Right forelimb (tissue), 1 donor: ENCODE measurements at regions not wholly inside any gene's neighbourhood (a gene's known extent, or its start where the extent isn't known, plus 50 kb on each side); places are given as distances from the start of the nearest gene placed in this dataset.
"Not testable (repeated sequence)": the region's sequence is repeated elsewhere in the genome, so short reads cannot be mapped to it uniquely, and the experiment has no call there.

Experiments
- DNase-seq: peaks from one replicate; pipeline ENCODE4 v3.0.0-alpha.2; 2018

DNA sequence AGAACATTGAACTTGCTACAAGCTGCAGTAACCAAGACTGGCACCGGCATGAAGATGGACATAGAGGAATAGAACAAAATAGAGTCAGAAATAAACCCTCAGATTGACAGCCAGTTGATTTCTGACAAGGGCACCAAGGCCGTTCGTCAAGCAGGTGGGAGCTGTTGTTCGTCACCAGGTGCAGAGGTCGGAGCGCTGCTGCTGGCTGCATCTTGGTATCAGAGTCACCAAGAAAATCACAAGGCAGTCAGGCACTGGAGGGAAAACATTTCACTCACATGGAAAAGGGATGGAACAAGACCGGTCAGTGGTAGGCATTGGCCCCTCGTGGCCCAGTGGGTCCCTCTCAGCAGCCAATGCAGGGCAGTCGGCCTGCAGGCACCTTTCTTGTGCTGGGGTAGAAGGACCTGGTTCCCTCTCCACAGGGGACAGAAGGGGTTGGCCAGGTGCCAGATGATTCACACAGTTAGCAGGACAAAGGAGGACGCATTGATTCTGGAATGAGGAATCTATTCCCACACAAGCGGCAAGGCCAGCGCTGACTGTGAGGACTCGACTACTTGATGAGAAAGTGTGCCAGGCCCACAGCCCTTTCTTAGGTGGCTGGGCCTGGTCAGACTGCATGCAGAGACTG, 115.8 kb upstream of the FGF3 start:
- no peak for DNase-seq

DNA sequence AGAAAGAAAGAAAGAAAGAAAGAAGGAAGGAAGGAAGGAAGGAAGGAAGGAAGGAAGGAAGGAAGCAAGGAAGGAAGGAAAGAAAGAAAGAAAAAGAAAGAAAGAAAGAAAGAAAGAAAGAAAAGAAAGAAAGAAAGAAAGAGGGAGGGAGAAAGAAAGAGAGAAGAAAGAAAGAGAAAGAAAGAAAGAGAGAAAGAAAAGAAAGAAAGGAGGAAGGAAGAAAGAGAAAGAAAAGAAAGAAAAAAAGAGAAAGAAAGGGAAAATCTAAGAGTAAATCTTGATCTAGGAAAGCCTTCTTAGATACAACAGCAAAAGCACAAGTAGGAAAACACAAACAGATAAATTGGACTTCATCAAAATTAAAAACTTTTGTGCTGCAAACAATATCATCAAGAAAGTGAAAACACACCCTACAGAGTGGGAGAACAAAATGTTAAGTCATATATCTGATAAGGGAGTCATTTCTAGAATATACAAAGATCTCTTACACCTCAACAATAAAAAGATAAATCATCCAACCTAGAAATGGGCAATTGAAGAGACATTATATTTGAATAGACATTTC, 116.8 kb upstream of the FGF3 start:
- DNase-seq = no peak

DNA sequence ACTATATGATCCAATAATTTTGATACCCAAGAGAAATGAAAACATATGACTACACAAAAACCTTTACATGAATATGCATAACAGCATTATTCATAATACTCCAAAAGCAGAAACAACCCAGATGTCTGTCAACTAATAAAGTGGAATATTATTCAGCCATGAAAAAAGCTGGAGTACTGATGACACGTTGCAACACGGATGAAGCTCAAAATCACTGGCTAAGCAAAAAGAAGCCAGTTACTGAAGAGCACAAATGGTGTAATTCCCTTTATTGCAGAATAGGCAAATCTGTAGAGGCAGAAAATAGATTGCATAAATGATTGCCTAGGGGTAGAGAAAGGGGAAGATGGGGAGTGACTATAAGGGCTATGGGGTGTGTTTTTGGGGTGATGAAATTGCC, 117.6 kb upstream of the FGF3 start:
- DNase-seq = no peak

DNA sequence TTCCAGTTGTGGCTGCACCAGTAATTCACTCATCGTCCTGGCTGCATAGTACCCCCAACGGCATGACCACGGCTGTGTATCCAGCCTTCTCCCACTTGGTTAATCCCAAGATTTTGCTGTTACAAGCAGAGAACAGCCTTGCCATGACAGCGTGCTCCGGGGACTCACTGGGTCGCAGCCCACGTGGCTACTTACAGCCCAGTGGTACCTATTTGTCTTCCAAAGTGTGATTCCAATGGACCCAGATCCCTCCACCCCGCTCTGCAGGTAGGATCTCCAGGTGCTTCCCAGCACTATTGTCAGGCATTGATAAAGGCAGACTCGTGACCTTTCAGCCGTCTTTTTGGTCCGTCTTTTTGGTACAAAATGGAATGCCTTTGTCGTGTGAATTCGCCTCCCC, 119.0 kb upstream of the FGF3 start:
- no peak for DNase-seq

DNA sequence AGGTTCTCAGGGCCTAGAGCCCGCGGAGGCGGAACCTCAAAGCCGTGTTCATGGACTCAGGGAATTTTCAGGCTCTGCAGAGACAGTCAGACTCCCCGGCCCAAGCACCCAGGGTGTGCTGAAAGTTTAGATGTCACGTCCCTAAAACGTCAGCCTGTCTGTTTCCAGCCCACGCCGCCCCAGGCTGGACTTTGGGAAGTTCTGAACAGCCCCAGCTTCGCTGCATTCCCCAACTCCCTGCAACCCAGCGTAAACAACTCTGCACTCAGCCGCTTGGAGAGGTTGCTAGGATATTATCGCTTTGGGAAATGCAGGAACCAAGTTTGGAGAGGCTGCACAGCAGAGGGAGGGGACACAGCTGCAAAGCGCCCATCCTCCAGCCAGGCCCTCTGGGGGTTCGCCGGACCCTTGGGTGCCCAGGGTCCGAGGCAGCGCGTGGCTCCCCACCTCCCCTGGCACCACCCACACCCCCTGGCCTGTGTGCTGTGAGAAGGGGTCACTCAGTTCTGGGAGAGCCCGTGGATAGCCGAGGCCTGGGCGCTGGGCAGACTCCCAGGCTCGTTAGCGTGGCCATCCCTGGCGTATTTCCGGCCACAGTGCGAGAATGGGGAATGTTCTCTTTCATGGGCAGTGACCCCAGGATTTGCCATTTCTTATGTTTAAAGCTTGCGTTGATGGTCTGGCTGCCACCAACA, 120.5 kb upstream of the FGF3 start:
- DNase-seq = no peak

DNA sequence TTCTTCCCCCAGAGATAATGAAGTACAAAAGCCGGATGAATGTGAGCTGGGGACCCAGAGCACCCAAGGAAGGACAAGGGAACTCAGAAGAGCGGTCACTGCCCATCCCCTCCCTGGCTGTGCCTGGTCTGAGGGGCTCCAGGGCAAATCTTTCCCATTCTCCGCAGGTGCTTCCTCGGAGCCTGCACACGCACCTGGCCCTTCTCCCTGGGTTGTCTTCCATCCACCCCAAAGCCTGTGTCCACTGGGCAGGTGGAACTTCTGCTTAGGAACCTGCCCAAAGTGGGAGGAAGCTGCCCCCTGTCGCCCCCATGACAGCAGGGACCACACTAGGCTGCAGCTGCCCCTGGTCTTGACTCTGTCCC, 121.0 kb upstream of the FGF3 start:
- DNase-seq = no peak

DNA sequence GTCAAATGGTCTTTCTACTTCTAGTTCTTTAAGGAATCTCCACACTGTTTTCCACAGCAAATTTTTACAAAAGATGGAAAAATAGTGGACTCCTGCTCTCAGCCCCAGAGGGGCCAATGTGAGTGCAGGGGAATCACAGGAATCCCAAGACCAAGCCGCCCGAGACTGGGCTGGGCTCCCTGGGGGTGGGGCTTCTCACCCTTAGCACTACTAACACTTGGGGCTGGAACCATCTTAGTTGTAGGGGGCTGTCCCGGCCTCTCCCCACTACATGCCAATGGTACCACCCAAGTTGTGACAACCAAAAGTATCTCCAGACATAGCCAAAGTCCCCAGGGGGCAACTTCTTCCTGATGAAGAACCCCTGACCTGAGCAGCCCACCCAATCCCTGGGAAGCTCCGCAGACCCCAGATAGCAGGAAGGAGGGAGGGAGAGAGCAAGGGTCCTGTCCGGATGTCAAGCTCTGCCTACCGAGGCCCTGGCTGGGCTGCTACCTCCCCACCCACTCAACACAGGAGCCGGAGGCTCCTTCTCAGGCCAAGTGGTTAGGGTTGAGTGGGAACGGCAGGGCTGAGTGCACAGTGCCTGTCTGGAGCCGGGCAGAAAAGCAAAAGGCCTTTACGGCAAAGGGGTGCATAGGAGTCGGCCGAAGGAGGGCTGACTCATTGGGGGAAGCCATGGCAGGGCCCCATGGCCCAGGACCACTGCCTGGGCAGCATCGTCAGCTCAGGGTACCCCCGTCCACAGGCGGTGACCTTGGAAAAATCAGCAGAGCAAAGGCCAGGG, 122.5 kb upstream of the FGF3 start:
- no peak for DNase-seq

DNA sequence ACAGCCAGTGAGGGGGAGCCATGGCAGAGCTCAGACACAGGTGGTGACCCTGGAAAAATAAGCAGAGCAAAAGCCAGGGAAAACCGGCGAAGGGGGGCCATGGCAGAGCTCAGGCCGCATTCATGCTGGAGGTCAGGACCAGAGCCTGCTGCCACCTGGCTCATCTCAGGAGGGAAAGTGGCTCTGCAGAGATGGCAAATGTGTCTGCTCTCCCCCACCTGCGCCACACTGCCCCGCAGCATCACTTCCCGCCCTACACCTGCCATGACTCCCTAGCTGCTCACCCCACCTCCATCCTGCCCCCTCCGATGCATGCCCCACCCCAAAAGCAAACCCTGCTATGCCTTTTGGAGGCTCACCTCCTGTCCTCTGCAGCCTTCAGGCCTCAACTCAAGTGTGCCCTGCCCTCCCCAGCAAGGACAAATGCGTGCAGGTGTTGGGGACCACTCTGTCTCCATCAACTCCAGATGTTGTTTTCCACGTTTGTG, 123.2 kb upstream of the FGF3 start:
- no peak for DNase-seq

DNA sequence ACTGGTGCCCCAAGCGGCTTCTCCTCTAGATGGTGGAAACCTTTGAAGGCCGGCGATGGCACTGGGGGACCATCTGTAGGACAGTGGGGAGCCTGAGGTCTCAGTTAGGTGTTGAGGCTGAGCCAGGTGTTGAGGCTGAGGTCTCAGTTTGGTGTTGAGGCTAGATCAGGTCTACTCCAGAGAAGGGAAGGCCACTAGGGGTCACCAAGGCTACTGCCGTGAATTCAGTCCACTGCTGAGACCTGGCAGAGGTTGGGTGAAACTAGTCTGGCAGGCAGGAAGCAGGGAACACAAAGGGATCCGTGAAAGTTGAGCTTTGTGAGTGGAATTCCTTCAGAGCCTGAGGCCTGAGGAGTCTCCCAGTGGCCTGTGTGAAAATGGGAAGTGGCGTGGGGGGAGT, 123.8 kb upstream of the FGF3 start:
- DNase-seq = no peak

DNA sequence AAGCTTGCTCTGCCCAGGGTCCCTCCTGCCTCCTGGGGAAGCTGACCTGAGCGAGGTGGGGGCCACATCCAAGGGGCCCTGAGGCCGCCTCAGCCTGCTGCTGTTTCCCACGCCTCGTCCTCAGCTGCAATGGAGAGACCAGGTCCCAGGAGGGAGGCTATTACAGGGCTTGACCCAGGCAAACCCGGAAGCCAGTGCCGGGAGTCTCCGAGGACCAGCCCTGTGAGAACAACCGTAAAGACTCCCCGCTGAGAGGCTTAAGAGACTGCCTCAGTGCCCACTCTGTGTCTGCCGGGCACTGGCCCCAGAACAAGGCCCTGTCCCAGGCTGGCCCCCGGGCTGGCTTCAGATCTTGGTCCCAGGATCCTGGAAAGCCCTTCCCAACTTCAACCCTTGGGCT, 124.3 kb upstream of the FGF3 start:
- no peak for DNase-seq

DNA sequence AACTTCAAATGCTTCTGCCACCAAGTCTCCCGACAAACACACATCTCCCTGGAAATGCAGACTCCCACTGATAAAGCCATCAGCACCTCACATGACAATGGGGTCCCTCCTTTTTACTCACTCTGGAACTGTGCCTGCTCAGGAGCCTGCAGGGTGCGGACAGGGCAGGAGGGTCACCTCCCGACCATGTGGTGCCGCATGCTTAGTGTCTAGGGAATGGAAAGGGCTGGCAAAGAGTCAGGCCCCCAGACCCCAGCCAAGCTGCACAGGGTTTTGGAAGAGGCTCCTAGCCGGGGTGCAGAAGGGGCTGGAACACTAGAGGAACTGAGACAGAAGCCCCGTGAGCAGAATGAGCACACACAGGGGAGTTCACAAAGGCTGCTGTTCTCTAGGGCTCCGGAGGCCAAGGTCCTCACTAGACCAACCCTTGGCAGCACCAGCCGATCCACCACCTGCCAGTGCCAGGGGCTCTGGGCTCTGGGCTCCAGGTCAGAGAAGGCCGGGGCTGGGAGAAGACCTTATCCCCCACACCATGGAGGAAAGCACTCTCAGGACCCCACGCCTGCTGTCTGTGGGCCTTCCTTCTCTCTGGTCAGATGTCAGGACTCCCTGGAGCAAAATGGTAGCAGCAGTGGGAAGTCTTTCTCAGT, 125.1 kb upstream of the FGF3 start:
- DNase-seq = no peak

DNA sequence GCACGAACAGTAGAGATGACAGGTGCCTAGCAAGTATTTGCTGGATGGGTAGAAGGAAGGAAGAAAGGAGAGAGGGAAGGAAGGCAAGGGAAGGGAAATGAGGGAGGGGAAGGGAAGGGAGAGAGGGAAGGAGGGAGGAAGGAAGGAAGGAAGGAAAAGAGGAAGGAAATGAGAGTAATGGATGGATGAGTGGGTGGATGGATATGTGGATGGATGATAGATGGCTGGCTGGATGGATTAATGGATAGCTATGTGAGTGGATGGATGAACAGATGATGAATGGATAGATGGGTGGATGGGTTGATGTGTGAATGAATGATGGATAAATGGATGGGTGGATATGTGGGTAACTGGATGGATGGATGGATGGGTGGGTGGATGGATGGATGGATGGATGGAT, 125.9 kb upstream of the FGF3 start:
- no peak for DNase-seq

DNA sequence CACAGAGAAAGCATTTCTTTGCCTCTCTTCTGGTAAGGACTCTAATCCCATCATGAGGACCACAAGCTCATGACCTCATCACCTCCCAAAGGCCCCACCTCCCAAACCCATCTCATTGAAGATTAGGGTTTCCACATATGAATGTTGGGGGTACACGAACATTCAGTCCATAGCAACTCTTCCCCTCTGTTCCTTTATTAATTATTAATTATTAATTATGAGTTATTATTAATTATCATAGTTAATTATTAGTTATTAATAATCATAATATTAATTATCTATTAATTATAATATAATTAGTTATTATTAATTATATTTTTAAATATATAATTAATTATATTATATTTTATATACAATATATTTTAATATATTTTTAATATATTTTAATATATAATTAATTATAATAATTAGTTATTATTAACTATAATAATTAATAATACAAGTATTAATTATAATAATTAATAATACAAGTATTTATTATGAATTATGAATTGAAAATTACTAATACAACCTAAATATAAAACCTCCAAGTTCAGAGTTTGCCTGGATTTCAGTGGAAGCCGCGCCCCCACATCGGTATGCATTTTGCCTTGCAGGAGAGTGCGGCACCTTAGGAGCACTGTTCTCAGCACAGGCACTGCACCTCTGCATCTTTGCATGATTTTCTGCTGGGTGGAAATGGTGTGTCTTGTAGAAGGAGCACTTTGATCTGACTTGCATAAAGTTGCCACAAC, 128.0 kb upstream of the FGF3 start:
- DNase-seq = no peak

DNA sequence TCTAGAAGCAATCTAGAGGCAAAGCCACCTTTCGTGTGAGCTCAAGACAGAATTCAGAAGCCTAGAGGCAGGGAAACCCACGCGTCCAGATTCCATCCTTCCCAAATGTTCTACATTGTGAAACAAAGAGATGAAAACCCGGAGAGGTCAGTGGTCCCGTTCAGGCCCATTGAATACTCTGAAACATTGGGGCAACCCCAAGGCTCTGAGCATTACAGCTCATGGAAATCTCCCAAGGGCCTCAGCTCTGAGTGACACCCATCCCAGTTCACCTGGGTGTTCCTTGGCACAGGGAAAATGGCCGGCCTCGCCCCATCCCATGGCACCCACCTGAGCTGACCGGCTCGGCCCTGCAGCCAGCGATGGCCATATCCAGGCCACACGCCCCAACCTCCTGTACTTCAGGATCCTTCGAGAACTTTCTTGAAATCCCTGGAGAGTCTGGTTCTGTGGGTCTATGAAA, 128.6 kb upstream of the FGF3 start:
- no peak for DNase-seq

DNA sequence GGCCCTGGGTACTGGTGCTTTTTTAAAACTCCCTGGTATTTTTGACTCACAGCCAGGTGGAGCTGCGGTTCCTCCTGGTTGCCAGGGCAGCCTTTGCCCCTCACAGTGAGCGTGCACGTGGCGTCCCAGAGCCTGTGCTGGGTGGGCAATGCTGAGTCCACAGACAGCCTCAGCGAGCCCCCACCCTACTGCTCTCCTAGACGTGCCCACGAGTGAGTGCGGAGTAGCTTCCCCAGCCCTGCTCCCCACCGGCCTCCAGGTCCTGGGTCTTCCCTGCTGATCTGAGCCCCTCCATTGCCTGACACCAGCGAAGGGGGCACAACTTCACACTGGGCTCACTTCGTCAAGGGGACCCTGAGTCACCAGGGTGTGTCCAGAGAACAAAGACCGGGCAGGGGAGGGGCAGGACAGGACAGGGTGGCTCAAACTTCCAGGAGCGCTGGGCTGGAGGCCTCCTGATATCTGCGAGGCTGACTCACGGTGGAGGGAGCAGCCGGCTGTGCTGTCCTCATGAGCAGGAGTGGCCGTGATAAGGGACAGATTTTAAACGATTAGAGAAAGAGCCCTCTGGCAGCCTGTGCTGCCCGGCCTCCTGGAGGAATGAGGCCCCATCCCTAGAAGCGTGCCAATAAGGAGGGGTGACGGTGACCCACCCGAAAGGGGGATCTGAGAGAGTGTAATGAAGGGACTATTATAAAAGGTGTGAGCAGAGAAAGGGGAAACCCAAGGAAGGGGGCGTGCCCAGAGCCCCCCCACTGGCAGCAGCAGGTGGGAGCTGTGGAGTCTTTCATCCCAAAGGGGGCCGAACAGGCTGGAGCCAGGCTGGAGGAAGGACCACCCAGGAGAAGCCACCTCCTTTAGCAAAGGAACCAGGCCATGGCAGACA, 129.3 kb upstream of the FGF3 start:
- DNase-seq = no peak

DNA sequence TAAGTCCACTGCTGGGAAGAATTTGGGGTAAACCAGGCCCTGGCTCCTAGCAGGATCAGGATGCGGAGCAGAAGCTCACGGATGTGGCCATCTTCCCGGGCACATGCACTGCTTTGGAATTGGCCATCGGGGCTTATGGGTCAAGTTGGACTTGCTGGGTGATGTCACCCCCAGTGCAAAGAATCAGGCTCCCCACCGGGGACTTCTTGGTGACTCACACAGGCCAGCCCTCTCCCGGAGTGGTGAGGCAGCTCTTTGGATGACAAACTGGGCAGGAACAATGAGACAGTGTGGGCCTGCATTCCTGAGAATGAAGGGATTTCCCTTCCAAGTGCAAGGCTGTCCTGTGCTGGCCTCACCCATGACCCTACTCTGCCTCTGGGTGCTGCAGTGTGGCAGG, 128.8 kb upstream of the ANO1 start:
- no peak for DNase-seq

DNA sequence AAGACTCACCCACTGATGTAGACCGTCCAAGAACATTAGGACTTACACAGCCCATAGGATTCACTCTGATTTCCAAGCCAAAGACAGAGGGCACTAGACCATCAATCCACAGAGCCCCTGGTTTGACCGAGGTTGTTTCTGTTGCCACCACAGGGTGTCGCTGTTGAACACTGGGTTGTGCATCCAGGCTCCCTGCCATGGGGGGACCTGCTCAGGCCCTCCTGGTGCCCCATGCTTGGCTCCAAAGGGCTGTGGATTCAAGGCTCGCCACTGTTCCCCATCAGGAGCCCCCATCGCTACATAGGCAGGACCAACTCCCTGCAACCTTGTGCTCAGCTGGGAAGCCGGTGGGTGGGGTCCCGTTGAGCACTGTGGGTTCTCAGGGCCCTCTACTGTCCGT, 128.0 kb upstream of the ANO1 start:
- no peak for DNase-seq

DNA sequence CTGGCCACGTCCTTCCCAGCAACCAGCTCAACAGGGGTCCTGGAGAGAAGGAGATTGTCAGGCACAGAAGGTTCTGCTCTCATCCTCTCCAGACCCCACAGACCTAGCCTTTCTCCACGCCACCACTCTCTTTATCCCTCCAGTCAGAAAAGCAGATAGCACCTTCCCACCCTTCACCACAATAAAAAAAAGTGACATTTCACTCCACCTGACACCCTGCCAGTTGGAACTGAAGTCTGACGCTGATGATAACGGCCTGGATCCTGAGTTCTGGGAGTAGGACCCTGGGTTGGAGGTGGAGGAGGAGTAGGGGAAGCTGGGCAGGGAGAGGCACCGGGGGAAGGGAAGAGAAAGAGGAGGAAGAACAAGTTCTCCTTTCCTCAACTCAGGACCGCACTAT, 127.5 kb upstream of the ANO1 start:
- no peak for DNase-seq

DNA sequence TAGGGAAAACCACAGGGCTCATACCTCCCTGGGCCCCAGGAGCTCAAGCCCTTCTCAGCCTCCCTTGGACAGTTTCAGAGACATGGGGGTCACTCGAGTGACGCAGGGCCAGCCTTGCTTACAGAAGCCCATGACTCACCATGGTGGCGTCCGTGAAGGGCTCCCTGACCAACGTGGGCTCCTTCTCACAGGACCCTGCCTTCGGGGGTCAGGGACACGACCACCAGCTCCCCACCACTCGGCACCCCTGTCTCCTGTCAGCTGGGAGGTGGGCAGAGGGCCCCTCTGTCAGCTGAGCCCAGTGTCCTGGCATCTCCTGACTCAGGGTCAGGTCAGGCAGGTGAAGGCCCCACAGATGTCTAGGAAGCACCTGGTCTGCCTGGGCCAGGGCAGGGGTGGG, 126.3 kb upstream of the ANO1 start:
- no peak for DNase-seq

DNA sequence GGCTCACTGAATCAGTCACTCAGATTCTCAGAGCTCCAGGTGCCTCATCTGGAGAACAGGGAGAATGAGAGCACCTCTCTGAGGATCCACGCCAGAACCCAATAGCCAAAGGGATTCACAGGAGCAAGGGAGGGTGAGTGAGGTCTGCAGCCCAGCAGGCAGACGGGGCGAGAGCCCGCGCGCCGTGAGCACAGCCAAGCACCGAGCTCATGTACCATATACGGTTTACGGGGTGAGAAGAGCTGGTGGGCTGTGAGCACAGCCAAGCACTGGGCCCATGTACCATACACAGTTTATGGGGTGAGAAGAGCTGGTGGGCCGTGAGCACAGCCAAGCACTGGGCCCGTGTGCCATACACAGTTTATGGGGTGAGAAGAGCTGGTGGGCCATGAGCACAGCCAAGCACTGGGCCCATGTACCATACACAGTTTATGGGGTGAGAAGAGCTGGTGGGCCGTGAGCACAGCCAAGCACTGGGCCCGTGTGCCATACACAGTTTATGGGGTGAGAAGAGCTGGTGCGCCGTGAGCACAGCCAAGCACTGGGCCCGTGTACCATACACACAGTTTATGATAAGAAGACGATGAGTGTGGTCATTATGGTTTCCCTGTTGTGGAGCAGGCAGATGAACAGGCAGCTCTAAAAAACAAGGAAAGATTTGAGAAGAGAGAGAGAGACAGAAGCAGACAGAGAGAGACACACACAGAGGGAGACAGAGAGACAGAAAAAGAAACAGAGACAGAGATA, 125.7 kb upstream of the ANO1 start:
- DNase-seq = not testable (repeated sequence)

DNA sequence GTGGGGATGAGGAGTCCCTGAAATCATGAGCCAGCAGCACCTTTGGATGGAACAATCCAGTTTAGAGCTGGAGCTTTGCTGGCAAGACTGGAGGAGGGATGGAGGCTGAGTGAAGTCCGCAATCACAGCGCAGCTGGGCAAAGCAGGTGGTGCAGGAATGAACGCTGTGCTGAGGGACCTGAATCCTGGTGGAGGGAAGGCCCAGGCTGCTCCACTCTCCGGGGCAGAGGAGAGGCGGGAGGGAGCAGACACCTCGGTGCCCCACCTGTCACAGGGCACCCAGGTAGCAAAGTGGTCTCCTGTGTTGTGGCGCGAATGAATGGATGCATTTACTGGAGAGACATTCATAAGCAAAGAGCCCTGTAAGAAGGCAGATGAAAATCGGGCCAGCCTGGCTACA, 124.8 kb upstream of the ANO1 start:
- no peak for DNase-seq
